ENCODE measurements at regions not wholly inside any gene's neighbourhood (a gene's known extent, or its start where the extent isn't known, plus 50 kb on each side); places are given as distances from the start of the nearest gene placed in this dataset.

GRCh38 chr3:24764236-24764915 is 269.7 kb upstream of the THRB start:
- no TSS peak for BruUV-seq (replicated peaks)
- no peaks in the 10 kb centered on the region for H3K27me3 ChIP-seq (replicated peaks; ENCODE audit: control insufficient read depth, insufficient read depth, low read length)
- H3K9me3 ChIP-seq: no peaks in the 10 kb centered on the region
- no peaks in the 10 kb centered on the region for H3K4me1 ChIP-seq
- Mint-ChIP-seq H3K9me3 (ENCODE audit: unreplicated experiment) (peaks cover 9% of the 10 kb centered on the region), H3K27me3 (ENCODE audit: insufficient read depth, unreplicated experiment) (peaks cover 15% of the 10 kb centered on the region), H3K36me3 (ENCODE audit: insufficient read depth, unreplicated experiment) (no peaks in the 10 kb centered on the region), H3K27ac (ENCODE audit: unreplicated experiment) (no peak overlapping the region), H3K4me1 (ENCODE audit: low read depth, unreplicated experiment) (no peaks in the 10 kb centered on the region), H3K4me3 (ENCODE audit: unreplicated experiment) (no peak overlapping the region)
- H3K4me3 ChIP-seq (ENCODE audit: low read depth, low read length): no peak overlapping the region
- ChIA-PET CTCF (no interaction called here), POLR2A (no interaction called here)
- DNase-seq: no peak
- TF ChIP-seq CTCF (IDR thresholded peaks at IDR 0.05; ENCODE audit: insufficient read depth in 1 of 2, low read depth in 1 of 2, low read length in 1 of 2, severe bottlenecking in 1 of 2, unreplicated experiment in 1 of 2): no peak
- no peaks in the 10 kb centered on the region for H3K36me3 ChIP-seq (ENCODE audit: control insufficient read depth, insufficient read depth, low read length)
- intact Hi-C loops (cut with micrococcal nuclease; ENCODE audit: unreplicated experiment): no loop called here

- Mint-ChIP-seq H3K27me3 (ENCODE audit: insufficient read depth, unreplicated experiment) (peaks cover 15% of the 10 kb centered on the region), H3K27ac (ENCODE audit: unreplicated experiment) (no peak overlapping the region), H3K4me1 (ENCODE audit: low read depth, unreplicated experiment) (no peaks in the 10 kb centered on the region), H3K36me3 (ENCODE audit: insufficient read depth, unreplicated experiment) (no peaks in the 10 kb centered on the region), H3K4me3 (ENCODE audit: unreplicated experiment) (no peak overlapping the region), H3K9me3 (ENCODE audit: unreplicated experiment) (peaks cover 9% of the 10 kb centered on the region)
- POLR2A ChIA-PET: no interaction called here
- Histone ChIP-seq H3K9me3 (no peaks in the 10 kb centered on the region), H3K4me1 (no peaks in the 10 kb centered on the region), H3K36me3 (ENCODE audit: control insufficient read depth, insufficient read depth, low read length) (no peaks in the 10 kb centered on the region), H3K27me3 (replicated peaks; ENCODE audit: control insufficient read depth, insufficient read depth, low read length) (no peaks in the 10 kb centered on the region), H3K4me3 (ENCODE audit: low read depth, low read length) (no peak overlapping the region)
- no TSS peak for BruUV-seq (replicated peaks)
- CTCF ChIA-PET: no interaction called here
- intact Hi-C loops (cut with micrococcal nuclease; ENCODE audit: unreplicated experiment): no loop called here
- TF ChIP-seq CTCF (IDR thresholded peaks at IDR 0.05; ENCODE audit: insufficient read depth in 1 of 2, low read depth in 1 of 2, low read length in 1 of 2, severe bottlenecking in 1 of 2, unreplicated experiment in 1 of 2): no peak
- no peak for DNase-seq
Observed at GRCh38 chr3:24765399-24765798, 270.7 kb upstream of the THRB start.

GRCh38 chr3:24769918-24770317 is 275.3 kb upstream of the THRB start:
- intact Hi-C loops (cut with micrococcal nuclease; ENCODE audit: unreplicated experiment): loop anchor here (5.0 kb wide), 2 partner anchors 192 to 247 kb away; no protein-coding TSS in a partner anchor
- no TSS peak for BruUV-seq (replicated peaks)
- DNase-seq: no peak
- no peak for TF ChIP-seq CTCF (IDR thresholded peaks at IDR 0.05; ENCODE audit: insufficient read depth in 1 of 2, low read depth in 1 of 2, low read length in 1 of 2, severe bottlenecking in 1 of 2, unreplicated experiment in 1 of 2)
- Mint-ChIP-seq H3K27ac (ENCODE audit: unreplicated experiment) (no peak overlapping the region), H3K4me1 (ENCODE audit: low read depth, unreplicated experiment) (no peaks in the 10 kb centered on the region), H3K4me3 (ENCODE audit: unreplicated experiment) (no peak overlapping the region), H3K36me3 (ENCODE audit: insufficient read depth, unreplicated experiment) (no peaks in the 10 kb centered on the region), H3K9me3 (ENCODE audit: unreplicated experiment) (peaks cover 9% of the 10 kb centered on the region), H3K27me3 (ENCODE audit: insufficient read depth, unreplicated experiment) (peaks cover 15% of the 10 kb centered on the region)
- ChIA-PET POLR2A (no interaction called here), CTCF (no interaction called here)
- no peaks in the 10 kb centered on the region for H3K27me3 ChIP-seq (replicated peaks; ENCODE audit: control insufficient read depth, insufficient read depth, low read length)
- H3K4me3 ChIP-seq (ENCODE audit: low read depth, low read length): no peak overlapping the region
- H3K9me3 ChIP-seq: no peaks in the 10 kb centered on the region
- no peaks in the 10 kb centered on the region for H3K4me1 ChIP-seq
- H3K36me3 ChIP-seq (ENCODE audit: control insufficient read depth, insufficient read depth, low read length): no peaks in the 10 kb centered on the region

Data from Caco-2 (cell line).